ENCODE measurements at regions not wholly inside any gene's neighbourhood (a gene's known extent, or its start where the extent isn't known, plus 50 kb on each side); places are given as distances from the start of the nearest gene placed in this dataset.

GRCh38 chr11:91630916-91631673, 593.5 kb upstream of the FAT3 start:
- WGBS, 2 donors: 66 to 79% methylated on average over 4 of the region's 4 CpGs
- Histone ChIP-seq H3K36me3 (no peaks in the 10 kb centered on the region), H3K27ac (no peak overlapping the region), H3K4me1 (no peaks in the 10 kb centered on the region), H3K27me3 (no peaks in the 10 kb centered on the region), H3K4me3 (no peak overlapping the region), H3K9me3 (no peaks in the 10 kb centered on the region)
- DNase-seq (no peak), ATAC-seq (ENCODE audit: low FRiP score in 2 of 2) (no peak)
- TF ChIP-seq CTCF (IDR thresholded peaks at IDR 0.05) (no peak), POLR2AphosphoS5 (IDR thresholded peaks at IDR 0.05) (no peak), EP300 (IDR thresholded peaks at IDR 0.05) (no peak), POLR2A (IDR thresholded peaks at IDR 0.05) (no peak)

DNA sequence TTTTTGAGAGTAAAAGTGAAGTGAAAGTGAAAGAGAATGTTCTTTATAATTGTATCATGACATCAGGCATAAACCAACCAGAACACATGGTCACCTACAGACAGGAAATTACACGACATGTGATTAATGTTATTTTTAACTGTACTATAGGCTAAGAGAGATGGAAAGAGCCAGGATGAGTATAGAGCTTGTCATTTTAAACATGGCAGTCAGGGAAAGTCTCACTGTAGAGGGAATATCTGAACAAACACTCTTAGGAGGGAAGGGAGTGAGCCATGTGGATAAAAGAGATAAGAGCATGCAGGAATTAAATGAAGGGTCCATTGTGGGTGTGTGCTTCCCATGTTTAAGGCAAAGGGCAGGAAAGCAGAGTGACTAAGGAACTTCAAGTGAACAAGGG, 599.1 kb upstream of the FAT3 start:
- DNase-seq: no peak
- Histone ChIP-seq H3K36me3 (no peaks in the 10 kb centered on the region), H3K9me3 (peaks cover 0 to 2% (median 0%) of the 10 kb centered on the region in 4 donors), H3K27me3 (no peaks in the 10 kb centered on the region), H3K4me1 (no peaks in the 10 kb centered on the region), H3K4me3 (no peak overlapping the region), H3K27ac (no peak overlapping the region)
- ATAC-seq (ENCODE audit: low FRiP score in 2 of 2): no peak
- WGBS, 2 donors: 50 to 63% methylated on average over 1 of the region's 1 CpG
- TF ChIP-seq POLR2A (IDR thresholded peaks at IDR 0.05) (no peak), POLR2AphosphoS5 (IDR thresholded peaks at IDR 0.05) (no peak), CTCF (IDR thresholded peaks at IDR 0.05) (no peak), EP300 (IDR thresholded peaks at IDR 0.05) (no peak)

DNA sequence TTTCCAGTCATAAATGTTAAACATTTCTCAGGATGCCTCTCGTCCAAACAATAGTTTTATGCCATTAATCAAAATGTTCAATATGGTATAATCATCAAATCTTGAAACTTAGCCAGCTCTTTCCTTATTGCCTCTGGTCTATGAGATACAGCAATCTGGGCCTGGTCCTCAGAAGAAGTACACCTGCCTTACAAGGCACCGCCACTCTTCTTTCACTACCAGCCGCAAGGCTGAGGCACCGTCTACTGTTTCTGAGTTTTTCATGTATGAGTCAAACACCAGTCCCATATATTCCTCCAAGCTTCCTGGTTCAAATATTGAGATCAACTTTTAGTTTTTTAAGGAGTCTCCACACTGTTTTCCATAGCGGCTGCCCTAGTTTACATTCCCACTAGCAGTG, 600.6 kb upstream of the FAT3 start:
- TF ChIP-seq POLR2AphosphoS5 (IDR thresholded peaks at IDR 0.05) (no peak), EP300 (IDR thresholded peaks at IDR 0.05) (no peak), POLR2A (IDR thresholded peaks at IDR 0.05) (no peak), CTCF (IDR thresholded peaks at IDR 0.05) (no peak)
- ATAC-seq (ENCODE audit: low FRiP score in 2 of 2) (no peak), DNase-seq (no peak)
- peaks cover 0 to 2% (median 0%) of the 10 kb centered on the region in 4 donors for H3K9me3 ChIP-seq
- H3K36me3 ChIP-seq: no peaks in the 10 kb centered on the region
- no peak overlapping the region for H3K4me3 ChIP-seq
- H3K27me3 ChIP-seq: no peaks in the 10 kb centered on the region
- H3K4me1 ChIP-seq: no peaks in the 10 kb centered on the region
- no peak overlapping the region for H3K27ac ChIP-seq
- WGBS, 2 donors: 89 to 91% methylated on average over 5 of the region's 5 CpGs

DNA sequence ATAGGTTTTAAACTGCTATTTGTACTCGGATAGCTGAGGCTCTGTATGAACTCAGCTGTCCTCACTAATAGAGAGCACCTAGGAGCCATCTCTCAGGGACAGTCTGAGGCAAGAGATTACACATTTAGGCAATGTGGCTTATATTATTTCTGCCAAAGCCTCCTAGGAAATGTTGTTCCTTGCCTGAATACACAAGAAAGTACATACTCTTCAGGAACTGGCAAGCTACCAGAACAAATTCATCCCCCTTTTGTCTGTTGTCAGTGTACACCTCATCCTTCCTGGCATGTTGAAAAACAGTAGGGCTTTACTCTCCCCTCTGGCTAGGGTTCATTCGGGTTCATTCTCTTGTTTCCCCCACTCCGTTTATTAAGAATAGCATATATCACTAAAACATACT, 615.9 kb upstream of the FAT3 start:
- 45 to 61% methylated on average over 3 of the region's 3 CpGs for WGBS, 2 donors
- ATAC-seq (ENCODE audit: low FRiP score in 2 of 2) (no peak), DNase-seq (no peak)
- Histone ChIP-seq H3K27ac (no peak overlapping the region), H3K27me3 (no peaks in the 10 kb centered on the region), H3K4me3 (no peak overlapping the region), H3K9me3 (no peaks in the 10 kb centered on the region), H3K36me3 (no peaks in the 10 kb centered on the region), H3K4me1 (no peaks in the 10 kb centered on the region)
- TF ChIP-seq CTCF (IDR thresholded peaks at IDR 0.05): no peak
- no peak for TF ChIP-seq POLR2AphosphoS5 (IDR thresholded peaks at IDR 0.05)
- TF ChIP-seq EP300 (IDR thresholded peaks at IDR 0.05): no peak
- TF ChIP-seq POLR2A (IDR thresholded peaks at IDR 0.05): no peak

DNA sequence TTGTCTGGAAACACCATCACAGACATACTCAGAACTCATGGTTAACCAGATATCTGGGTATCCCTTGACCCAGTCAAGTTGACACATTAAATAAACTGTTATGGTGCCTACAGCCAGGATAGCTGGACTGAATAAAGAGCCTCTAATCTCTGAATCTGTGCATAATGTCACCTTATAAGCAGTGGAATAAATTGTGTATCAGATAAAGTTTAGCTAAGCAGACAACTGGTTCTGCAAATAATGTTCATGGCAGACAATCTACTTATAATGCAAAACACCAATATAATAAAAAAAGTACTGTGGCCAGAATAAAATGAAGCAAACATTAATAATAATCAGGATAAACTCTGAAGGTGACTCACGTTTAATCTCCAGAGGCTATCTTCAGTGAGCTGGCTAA, 628.5 kb upstream of the FAT3 start:
- peaks cover 0 to 3% (median 0%) of the 10 kb centered on the region in 4 donors for H3K9me3 ChIP-seq
- H3K27ac ChIP-seq: no peak overlapping the region
- TF ChIP-seq CTCF (IDR thresholded peaks at IDR 0.05): no peak
- TF ChIP-seq POLR2AphosphoS5 (IDR thresholded peaks at IDR 0.05): no peak
- TF ChIP-seq POLR2A (IDR thresholded peaks at IDR 0.05): no peak
- no peak for TF ChIP-seq EP300 (IDR thresholded peaks at IDR 0.05)
- no peaks in the 10 kb centered on the region for H3K27me3 ChIP-seq
- DNase-seq: no peak
- WGBS, 2 donors: 72 to 90% methylated on average over 1 of the region's 1 CpG
- H3K36me3 ChIP-seq: no peaks in the 10 kb centered on the region
- H3K4me3 ChIP-seq: no peak overlapping the region
- H3K4me1 ChIP-seq: no peaks in the 10 kb centered on the region
- ATAC-seq (ENCODE audit: low FRiP score in 2 of 2): no peak
